ENCODE measurements at regions not wholly inside any gene's neighbourhood (a gene's known extent, or its start where the extent isn't known, plus 50 kb on each side); places are given as distances from the start of the nearest gene placed in this dataset.
"Not testable (repeated sequence)": the region's sequence is repeated elsewhere in the genome, so short reads cannot be mapped to it uniquely, and the experiment has no call there.

DNA sequence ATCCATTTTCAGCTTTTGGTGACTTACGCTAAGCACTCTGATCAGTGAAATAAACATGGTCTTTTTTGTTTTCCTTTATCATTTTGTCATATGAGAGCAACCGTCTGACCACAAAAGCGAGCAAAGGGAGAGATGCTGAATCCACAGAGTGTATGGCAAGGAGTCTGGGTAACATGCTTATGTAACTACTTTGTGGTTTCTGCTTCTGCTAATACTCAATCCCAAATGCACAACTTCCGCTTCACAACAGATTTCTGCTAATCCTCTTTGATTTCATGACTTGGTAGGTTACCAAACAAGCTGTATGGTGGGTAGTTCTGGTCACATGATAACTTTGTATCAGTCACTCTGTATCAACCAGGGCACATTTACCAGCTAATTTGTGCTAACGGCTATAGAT is 908.4 kb upstream of the CRIM1 start:
- TF ChIP-seq, protein P1, sequence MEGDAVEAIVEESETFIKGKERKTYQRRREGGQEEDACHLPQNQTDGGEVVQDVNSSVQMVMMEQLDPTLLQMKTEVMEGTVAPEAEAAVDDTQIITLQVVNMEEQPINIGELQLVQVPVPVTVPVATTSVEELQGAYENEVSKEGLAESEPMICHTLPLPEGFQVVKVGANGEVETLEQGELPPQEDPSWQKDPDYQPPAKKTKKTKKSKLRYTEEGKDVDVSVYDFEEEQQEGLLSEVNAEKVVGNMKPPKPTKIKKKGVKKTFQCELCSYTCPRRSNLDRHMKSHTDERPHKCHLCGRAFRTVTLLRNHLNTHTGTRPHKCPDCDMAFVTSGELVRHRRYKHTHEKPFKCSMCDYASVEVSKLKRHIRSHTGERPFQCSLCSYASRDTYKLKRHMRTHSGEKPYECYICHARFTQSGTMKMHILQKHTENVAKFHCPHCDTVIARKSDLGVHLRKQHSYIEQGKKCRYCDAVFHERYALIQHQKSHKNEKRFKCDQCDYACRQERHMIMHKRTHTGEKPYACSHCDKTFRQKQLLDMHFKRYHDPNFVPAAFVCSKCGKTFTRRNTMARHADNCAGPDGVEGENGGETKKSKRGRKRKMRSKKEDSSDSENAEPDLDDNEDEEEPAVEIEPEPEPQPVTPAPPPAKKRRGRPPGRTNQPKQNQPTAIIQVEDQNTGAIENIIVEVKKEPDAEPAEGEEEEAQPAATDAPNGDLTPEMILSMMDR (IDR thresholded peaks at IDR 0.05) = no peak

DNA sequence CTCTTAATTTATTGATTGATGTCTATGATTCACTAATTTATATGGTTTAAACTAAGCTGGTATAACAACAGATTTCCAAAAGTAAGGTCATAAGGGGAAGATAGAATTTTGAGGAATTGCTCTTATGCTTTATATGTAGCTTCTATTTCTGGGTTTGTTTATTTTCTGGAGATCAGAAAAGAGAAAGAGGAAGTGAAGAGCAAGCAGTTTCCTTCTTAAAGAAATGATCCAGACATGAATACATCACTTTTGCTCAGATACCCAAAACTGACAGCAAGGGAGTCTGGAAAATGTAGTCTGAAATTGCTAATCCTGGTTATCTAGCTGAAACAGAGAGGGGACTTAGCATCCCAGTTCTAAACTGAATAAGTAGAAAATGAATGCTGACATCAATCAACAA is 912.5 kb upstream of the CRIM1 start:
- no peak for DNase-seq (ENCODE audit: low spot score)
- no peaks in the 10 kb centered on the region for H3K27me3 Mint-ChIP-seq (ENCODE audit: low read depth)
- no peaks in the 10 kb centered on the region for H3K9me3 Mint-ChIP-seq (ENCODE audit: low read depth)
- no peaks in the 10 kb centered on the region for H3K4me1 Mint-ChIP-seq (ENCODE audit: low read depth)
- H3K36me3 Mint-ChIP-seq (ENCODE audit: low read depth) = no peaks in the 10 kb centered on the region
- no peak overlapping the region for H3K4me3 Mint-ChIP-seq (ENCODE audit: unreplicated experiment)
- H3K27ac Mint-ChIP-seq (ENCODE audit: unreplicated experiment) = no peak overlapping the region
- TF ChIP-seq, protein P1 (IDR thresholded peaks at IDR 0.05) = no peak

More for the DNA sequence above, 908.4 kb upstream of the CRIM1 start:
- H3K9me3 Mint-ChIP-seq (ENCODE audit: low read depth) = no peaks in the 10 kb centered on the region
- no peak for DNase-seq (ENCODE audit: low spot score)
- H3K27me3 Mint-ChIP-seq (ENCODE audit: low read depth) = no peaks in the 10 kb centered on the region
- H3K36me3 Mint-ChIP-seq (ENCODE audit: low read depth) = no peaks in the 10 kb centered on the region
- H3K4me1 Mint-ChIP-seq (ENCODE audit: low read depth) = no peaks in the 10 kb centered on the region
- H3K4me3 Mint-ChIP-seq (ENCODE audit: unreplicated experiment) = no peak overlapping the region
- no peak overlapping the region for H3K27ac Mint-ChIP-seq (ENCODE audit: unreplicated experiment)

DNA sequence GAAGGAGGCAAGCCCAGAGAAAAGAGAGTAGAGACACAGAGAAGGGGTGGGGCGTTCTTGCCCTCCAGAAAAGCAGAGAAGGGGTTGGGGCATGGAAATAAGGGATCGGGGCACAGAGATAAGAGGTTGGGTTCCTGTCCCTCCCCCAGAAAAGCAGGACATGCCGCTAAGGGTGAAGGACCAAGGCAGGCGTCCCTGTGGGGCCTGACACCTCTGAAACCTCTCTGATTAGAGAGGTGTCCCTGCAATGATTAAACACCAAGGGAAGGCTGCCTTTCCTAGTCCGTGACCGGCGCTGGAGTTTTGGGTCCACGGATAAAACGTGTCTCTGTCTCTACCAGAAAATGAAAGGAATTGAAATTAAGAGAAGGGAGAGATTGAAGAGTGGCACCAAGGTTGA is 914.0 kb upstream of the CRIM1 start:
- not testable (repeated sequence) for H3K9me3 Mint-ChIP-seq (ENCODE audit: low read depth); H3K27me3 Mint-ChIP-seq (ENCODE audit: low read depth); H3K36me3 Mint-ChIP-seq (ENCODE audit: low read depth); H3K4me1 Mint-ChIP-seq (ENCODE audit: low read depth); H3K27ac Mint-ChIP-seq (ENCODE audit: unreplicated experiment); DNase-seq (ENCODE audit: low spot score); H3K4me3 Mint-ChIP-seq (ENCODE audit: unreplicated experiment)

DNA sequence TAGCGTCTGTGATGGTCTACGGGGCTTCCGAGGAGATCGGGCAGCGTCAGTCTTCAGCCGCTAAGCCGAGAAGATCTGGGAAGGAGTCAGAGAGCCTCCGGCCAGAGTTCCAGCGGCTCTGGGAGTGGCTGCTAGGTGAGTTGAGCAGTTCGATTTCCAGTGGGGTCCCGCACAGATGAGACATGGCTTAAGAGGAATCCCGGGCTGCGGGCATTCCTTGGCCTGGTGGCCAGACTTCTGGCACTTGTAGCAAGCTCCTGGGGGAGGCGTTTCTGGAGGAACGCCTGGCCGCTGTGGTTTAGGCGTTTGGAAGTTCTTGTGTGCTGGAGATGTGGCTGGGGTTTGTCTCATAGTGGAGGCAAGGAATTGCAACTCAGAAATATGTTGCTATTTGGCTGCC is 915.3 kb upstream of the CRIM1 start:
- H3K27ac Mint-ChIP-seq (ENCODE audit: unreplicated experiment); DNase-seq (ENCODE audit: low spot score); H3K4me3 Mint-ChIP-seq (ENCODE audit: unreplicated experiment); H3K27me3 Mint-ChIP-seq (ENCODE audit: low read depth); H3K36me3 Mint-ChIP-seq (ENCODE audit: low read depth); H3K4me1 Mint-ChIP-seq (ENCODE audit: low read depth); H3K9me3 Mint-ChIP-seq (ENCODE audit: low read depth): not testable (repeated sequence)

DNA sequence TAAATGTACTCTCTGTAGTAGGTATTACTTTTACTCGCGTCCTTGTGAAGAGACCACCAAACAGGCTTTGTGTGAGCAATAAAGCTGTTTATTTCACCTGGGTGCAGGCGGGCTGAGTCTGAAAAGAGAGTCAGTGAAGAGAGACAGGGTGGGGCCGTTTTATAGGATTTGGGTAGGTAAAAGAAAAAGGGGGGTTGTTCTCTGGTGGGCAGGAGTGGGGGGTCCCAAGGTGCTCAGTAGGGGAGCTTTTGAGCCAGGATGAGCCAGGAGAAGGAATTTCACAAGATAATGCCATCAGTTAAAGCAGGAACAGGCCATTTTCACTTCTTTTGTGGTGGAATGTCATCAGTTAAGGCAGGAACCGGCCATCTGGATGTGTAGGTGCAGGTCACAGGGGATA is 918.7 kb upstream of the CRIM1 start:
- not testable (repeated sequence) for H3K4me1 Mint-ChIP-seq (ENCODE audit: low read depth); H3K27me3 Mint-ChIP-seq (ENCODE audit: low read depth)

DNA sequence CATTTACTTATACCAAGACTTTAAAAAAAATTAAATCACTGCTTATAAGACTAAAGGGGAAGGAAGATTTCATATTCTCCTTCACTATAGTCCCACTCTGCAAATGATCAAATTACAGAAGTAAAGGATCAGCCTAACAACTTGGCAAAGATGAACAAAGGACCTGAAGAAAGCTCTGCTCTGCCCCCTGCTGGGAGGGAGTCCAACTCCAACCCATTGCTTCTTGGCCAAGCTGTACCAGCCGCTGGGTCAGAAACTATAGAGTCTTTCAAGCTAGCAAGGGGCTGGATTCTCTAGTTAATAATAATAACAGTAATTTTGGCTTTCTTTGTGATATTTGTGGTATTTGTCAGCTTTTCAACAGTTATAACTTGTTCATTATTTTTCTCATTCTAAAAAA is 927.0 kb upstream of the CRIM1 start:
- no peak for DNase-seq (ENCODE audit: low spot score)
- no peak overlapping the region for H3K4me3 Mint-ChIP-seq (ENCODE audit: unreplicated experiment)

More for the DNA sequence above, 918.7 kb upstream of the CRIM1 start:
- not testable (repeated sequence) for DNase-seq (ENCODE audit: low spot score); H3K36me3 Mint-ChIP-seq (ENCODE audit: low read depth); H3K9me3 Mint-ChIP-seq (ENCODE audit: low read depth); H3K27ac Mint-ChIP-seq (ENCODE audit: unreplicated experiment); H3K4me3 Mint-ChIP-seq (ENCODE audit: unreplicated experiment)

DNA sequence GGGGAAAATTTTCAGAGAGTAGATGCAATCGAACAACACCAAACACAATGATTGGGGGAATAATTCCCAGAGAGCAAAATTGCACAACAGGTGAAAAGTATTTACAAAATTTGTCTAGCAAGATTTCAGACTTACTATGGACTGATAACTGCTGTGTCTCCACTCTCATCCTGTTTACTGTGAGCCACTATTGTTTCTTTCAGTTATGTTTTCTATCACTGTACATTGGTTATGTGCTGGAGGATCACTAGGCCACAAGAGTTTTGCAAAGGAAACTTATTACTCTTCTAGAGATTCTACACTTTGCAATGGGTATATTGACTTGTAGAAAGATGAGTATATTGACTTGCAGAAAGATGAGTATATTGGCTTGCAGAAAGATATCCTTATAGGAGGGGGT is 934.1 kb upstream of the CRIM1 start:
- H3K9me3 Mint-ChIP-seq (ENCODE audit: low read depth) = peaks cover 2% of the 10 kb centered on the region
- H3K27ac Mint-ChIP-seq (ENCODE audit: unreplicated experiment) = no peak overlapping the region
- H3K36me3 Mint-ChIP-seq (ENCODE audit: low read depth) = no peaks in the 10 kb centered on the region
- TF ChIP-seq, protein P1 (IDR thresholded peaks at IDR 0.05) = no peak
- H3K27me3 Mint-ChIP-seq (ENCODE audit: low read depth) = peaks cover 13% of the 10 kb centered on the region
- H3K4me1 Mint-ChIP-seq (ENCODE audit: low read depth) = no peaks in the 10 kb centered on the region
- no peak for DNase-seq (ENCODE audit: low spot score)
- no peak overlapping the region for H3K4me3 Mint-ChIP-seq (ENCODE audit: unreplicated experiment)

More for the DNA sequence above, 927.0 kb upstream of the CRIM1 start:
- H3K4me1 Mint-ChIP-seq (ENCODE audit: low read depth) = no peaks in the 10 kb centered on the region
- H3K9me3 Mint-ChIP-seq (ENCODE audit: low read depth) = no peaks in the 10 kb centered on the region
- H3K36me3 Mint-ChIP-seq (ENCODE audit: low read depth) = no peaks in the 10 kb centered on the region
- H3K27me3 Mint-ChIP-seq (ENCODE audit: low read depth) = peaks cover 18% of the 10 kb centered on the region
- TF ChIP-seq, protein P1 (IDR thresholded peaks at IDR 0.05) = peak; percentile 76
- no peak overlapping the region for H3K27ac Mint-ChIP-seq (ENCODE audit: unreplicated experiment)
